A549 (cell line): ENCODE measurements at regions not wholly inside any gene's neighbourhood (a gene's known extent, or its start where the extent isn't known, plus 50 kb on each side); places are given as distances from the start of the nearest gene placed in this dataset.
"Not testable (repeated sequence)": the region's sequence is repeated elsewhere in the genome, so short reads cannot be mapped to it uniquely, and the experiment has no call there.

ENCODE experiments used
- ATAC-seq, 2 experiments: fragments of 200-7000 bp in 1 of 2; fragments of >200 bp in 1 of 2; cut with Nextera tagmentation in 1 of 2; cut with Tn5 transposase in 1 of 2; 3 replicates each; pipeline versions ENCODE4 v1.8.0 to v1.9.1; 2018 to 2020; ENCODE audit warnings: mild to moderate bottlenecking in 1 of 2, moderate library complexity in 1 of 2
- CTCF ChIA-PET: fragments of 300-600 bp; sonication (Branson Sonifier 250); formaldehyde crosslinking; extraction: SDS; loops from one replicate; lab custom pipeline; 2021; ENCODE audit warnings: antibody characterized with exemption, inconsistent platforms; lab: Yijun Ruan, JAX
- POLR2A ChIA-PET: fragments of 350-600 bp; formaldehyde crosslinking; extraction: SDS; loops from one replicate; lab custom pipeline; 2021; ENCODE audit warnings: antibody characterized with exemption, inconsistent platforms; lab: Yijun Ruan, JAX
- DNase-seq, 2 experiments: peaks; one replicate each; pipeline versions ENCODE4 v3.0.0 to v3.0.0-alpha.2; 2011 to 2016; ENCODE audit warnings: low read depth in 1 of 2, low spot score in 1 of 2
- FAIRE-seq: peaks from 2 replicates; lab custom pipeline; 2011; peaks lifted over from hg19 to GRCh38; lab: Jason Lieb, UNC
- H3K27ac ChIP-seq, 2 experiments: fragments of >200 bp; sonication (Bioruptor Twin); formaldehyde crosslinking; 3 replicates each; pipeline ENCODE4 v1.5.1; 2016 to 2017
- H3K4me1 ChIP-seq: fragments of >200 bp; sonication (Bioruptor Twin); formaldehyde crosslinking; 3 replicates; pipeline ENCODE4 v1.6.1; 2016
- H3K4me2 ChIP-seq: fragments of >200 bp; sonication (Bioruptor Twin); formaldehyde crosslinking; 3 replicates; pipeline ENCODE4 v1.6.1; 2016
- H3K4me3 ChIP-seq: fragments of >200 bp; sonication (Bioruptor Twin); formaldehyde crosslinking; 3 replicates; pipeline ENCODE4 v1.5.1; 2016
- H3K9me3 ChIP-seq: fragments of >200 bp; sonication (Bioruptor Twin); formaldehyde crosslinking; 3 replicates; pipeline ENCODE4 v1.6.1; 2016
- BHLHE40 ChIP-seq: IDR thresholded peaks from 2 replicates; pipeline ENCODE4 v1.6.1; 2012; ENCODE audit warnings: low read depth, low read length, inconsistent platforms
- CBX8 ChIP-seq: fragments of 200-600 bp; sonication (generic); IDR thresholded peaks from 2 replicates; pipeline ENCODE4 v1.6.1; 2016
- EHF ChIP-seq: fragments of 250-450 bp; sonication (Bioruptor Pico); IDR thresholded peaks from 2 replicates; pipeline ENCODE4 v1.5.0; 2020; ENCODE audit warnings: mild to moderate bottlenecking
- EP300 ChIP-seq, 2 experiments: fragments of >200 bp; sonication (Bioruptor Twin); formaldehyde crosslinking; IDR thresholded peaks; 2 replicates in 1 of 2; 3 replicates in 1 of 2; pipeline ENCODE4 v1.6.1; 2016 to 2017
- FOSB ChIP-seq: fragments of 250-450 bp; sonication (Bioruptor Pico); IDR thresholded peaks from 2 replicates; pipeline ENCODE4 v1.5.0; 2020; ENCODE audit warnings: mild to moderate bottlenecking, moderate library complexity
- FOSL2 ChIP-seq, 2 experiments: fragments of 450-650 bp in 1 of 2; fragments of >200 bp in 1 of 2; sonication (Bioruptor Twin) in 1 of 2; formaldehyde crosslinking; IDR thresholded peaks; 2 replicates each; pipeline versions ENCODE4 v1.5.0 to v1.6.1; 2016 to 2020; ENCODE audit warnings: mild to moderate bottlenecking in 1 of 2, moderate library complexity in 1 of 2
- JUN ChIP-seq, 2 experiments: fragments of >200 bp; sonication (Bioruptor Twin); formaldehyde crosslinking; IDR thresholded peaks; 2 replicates in 1 of 2; 3 replicates in 1 of 2; pipeline ENCODE4 v1.6.1; 2016 to 2017
- JUNB ChIP-seq: fragments of >200 bp; sonication (Bioruptor Twin); formaldehyde crosslinking; IDR thresholded peaks from 2 replicates; pipeline ENCODE4 v1.6.1; 2016
- RAD21 ChIP-seq, 2 experiments: fragments of >200 bp in 1 of 2; sonication (Bioruptor Twin) in 1 of 2; formaldehyde crosslinking in 1 of 2; IDR thresholded peaks in 1 of 2; conservative IDR thresholded peaks in 1 of 2; 2 replicates in 1 of 2; 3 replicates in 1 of 2; pipeline ENCODE4 v1.6.1; 2012 to 2018; ENCODE audit warnings: inconsistent platforms in 1 of 2
- RNF2 ChIP-seq: fragments of 200-600 bp; sonication (generic); IDR thresholded peaks from 2 replicates; pipeline ENCODE4 v1.6.1; 2016; ENCODE audit warnings: low read depth, mild to moderate bottlenecking, antibody characterized with exemption, moderate library complexity, borderline replicate concordance
- SMC3 ChIP-seq: fragments of >200 bp; sonication (Bioruptor Twin); formaldehyde crosslinking; IDR thresholded peaks from 3 replicates; pipeline ENCODE4 v1.6.1; 2018; ENCODE audit warnings: inconsistent platforms
- ZNF302 ChIP-seq: fragments of 250-450 bp; sonication (Bioruptor Pico); IDR thresholded peaks from 2 replicates; pipeline ENCODE4 v1.9.0; 2021; ENCODE audit warnings: inconsistent platforms, mild to moderate bottlenecking, moderate library complexity
- ZSCAN20 ChIP-seq: fragments of 250-450 bp; sonication (Bioruptor Pico); IDR thresholded peaks from 2 replicates; pipeline ENCODE4 v1.8.0; 2022; ENCODE audit warnings: mild to moderate bottlenecking, moderate library complexity
- WGBS: methylation state at CpG from one replicate; pipeline ENCODE4 v1.1.6; 2017; ENCODE audit errors: missing lambda C conversion rate; 5-methylcytosine and 5-hydroxymethylcytosine counted together
- TF ChIP-seq, protein P1 (sequence below): fragments of >200 bp; sonication (Bioruptor Twin); formaldehyde crosslinking; IDR thresholded peaks from 2 replicates; pipeline ENCODE4 v1.6.1; 2016
- TF ChIP-seq, protein P2 (sequence below): IDR thresholded peaks from 2 replicates; pipeline ENCODE4 v1.6.1; 2012
- TF ChIP-seq, protein P3 (sequence below): fragments of >200 bp; sonication (Bioruptor Twin); formaldehyde crosslinking; IDR thresholded peaks from 3 replicates; pipeline ENCODE4 v1.5.1; 2016
- TF ChIP-seq, protein P4 (sequence below): fragments of 200-600 bp; sonication (generic); IDR thresholded peaks from 2 replicates; pipeline ENCODE4 v1.6.1; 2016; ENCODE audit warnings: antibody characterized with exemption, mild to moderate bottlenecking, moderate library complexity

DNA sequence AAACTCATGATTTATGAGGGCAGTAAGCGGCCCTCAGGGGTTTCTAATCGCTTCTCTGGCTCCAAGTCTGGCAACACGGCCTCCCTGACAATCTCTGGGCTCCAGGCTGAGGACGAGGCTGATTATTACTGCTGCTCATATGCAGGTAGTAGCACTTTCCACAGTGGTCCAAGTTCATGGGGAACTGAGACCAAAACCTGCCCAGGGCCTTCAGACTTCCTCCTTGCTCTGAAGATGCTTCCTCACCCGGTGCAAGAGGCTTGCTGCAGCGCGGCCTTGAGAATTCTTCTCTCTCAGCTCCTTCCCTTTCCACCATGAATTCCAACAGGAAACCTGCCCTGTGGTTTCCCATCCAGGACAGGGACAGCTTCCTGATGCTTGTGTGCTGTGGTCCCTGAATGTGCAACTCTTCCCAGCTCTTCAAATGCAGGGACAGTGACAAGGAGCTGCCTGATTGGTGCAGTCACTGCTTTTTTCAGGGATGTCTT, 53.9 kb downstream of the GGTLC2 start (continued):
- TF ChIP-seq, protein P1, sequence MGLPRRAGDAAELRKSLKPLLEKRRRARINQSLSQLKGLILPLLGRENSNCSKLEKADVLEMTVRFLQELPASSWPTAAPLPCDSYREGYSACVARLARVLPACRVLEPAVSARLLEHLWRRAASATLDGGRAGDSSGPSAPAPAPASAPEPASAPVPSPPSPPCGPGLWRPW, result no peak
- TF ChIP-seq CBX8, result no peak

DNA sequence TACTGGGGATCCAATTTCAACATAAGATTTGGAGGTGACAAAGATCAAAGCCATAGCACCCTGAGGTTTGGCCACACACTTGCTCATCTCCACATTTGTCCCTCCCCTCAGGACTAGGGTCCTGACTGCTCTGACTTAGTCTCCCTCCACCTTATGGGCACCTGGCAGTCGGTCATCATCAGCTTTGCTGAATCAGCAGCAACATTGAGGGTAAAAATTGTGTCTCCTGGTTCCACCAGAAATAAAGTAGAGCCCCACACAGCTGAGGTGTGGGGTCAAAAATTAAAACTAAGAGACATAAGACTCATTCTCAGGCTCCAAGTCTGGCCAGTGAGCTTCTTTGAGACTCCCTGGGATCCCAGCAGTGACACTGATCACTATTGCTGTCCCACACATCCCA, 56.2 kb downstream of the GGTLC2 start:
- no peak for FAIRE-seq
- H3K27ac ChIP-seq, result peak overlapping the region; percentile 72 to 83; a peak in 3 of 6 replicates
- TF ChIP-seq EHF (CRISPR knock-in tag) (no peak), SMC3 (no peak), JUN (IDR thresholded peaks at IDR 0.05) (no peak), BHLHE40 (no peak)
- TF ChIP-seq, all 56 proteins: peak for 0
- WGBS, result 83% methylated on average over 1 of the region's 1 CpG
- ChIA-PET CTCF (interaction anchor here (0.6 to 4.9 kb wide), 6 partner anchors 9 to 1242 kb away, joined by 3 to 23 read pairs (median 4); no protein-coding TSS in a partner anchor), POLR2A (no interaction called here)
- Histone ChIP-seq H3K9me3 (no peaks in the 10 kb centered on the region), H3K4me1 (peaks cover 32% of the 10 kb centered on the region), H3K4me2 (no peak overlapping the region), H3K4me3 (no peak overlapping the region)
- ATAC-seq (no peak), DNase-seq (no peak)

DNA sequence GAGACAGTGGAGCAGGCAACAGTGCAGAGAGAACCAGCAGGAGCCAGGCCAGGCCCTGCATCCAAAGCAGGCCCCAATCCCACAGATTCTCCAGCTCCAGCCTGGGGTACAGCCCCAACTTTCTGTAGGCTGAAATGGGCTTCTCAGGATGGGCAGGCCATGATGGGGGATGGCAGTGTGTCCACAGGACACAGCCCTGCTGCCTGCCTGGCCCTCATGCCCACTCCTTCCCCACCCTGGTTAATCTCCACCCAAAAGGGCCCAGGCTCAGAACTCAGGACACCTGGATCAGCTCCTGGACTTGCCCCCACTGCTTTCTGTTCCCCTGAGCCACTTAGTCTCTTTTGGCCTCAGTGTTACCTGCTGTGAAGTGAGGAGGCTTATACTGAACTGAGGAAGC, 57.1 kb downstream of the GGTLC2 start:
- Histone ChIP-seq H3K4me1 (peaks cover 32% of the 10 kb centered on the region), H3K27ac (peak overlapping the region; percentile 72 to 83), H3K4me2 (peak overlapping the region; percentile 44)
- H3K4me3 ChIP-seq, H3K9me3 ChIP-seq, FAIRE-seq, ATAC-seq, POLR2A ChIA-PET, DNase-seq: not testable (repeated sequence)
- CTCF ChIA-PET, result interaction anchor here (0.6 to 7.4 kb wide), 8 partner anchors 8 to 54 kb away, joined by 3 to 69 read pairs (median 6); no protein-coding TSS in a partner anchor

DNA sequence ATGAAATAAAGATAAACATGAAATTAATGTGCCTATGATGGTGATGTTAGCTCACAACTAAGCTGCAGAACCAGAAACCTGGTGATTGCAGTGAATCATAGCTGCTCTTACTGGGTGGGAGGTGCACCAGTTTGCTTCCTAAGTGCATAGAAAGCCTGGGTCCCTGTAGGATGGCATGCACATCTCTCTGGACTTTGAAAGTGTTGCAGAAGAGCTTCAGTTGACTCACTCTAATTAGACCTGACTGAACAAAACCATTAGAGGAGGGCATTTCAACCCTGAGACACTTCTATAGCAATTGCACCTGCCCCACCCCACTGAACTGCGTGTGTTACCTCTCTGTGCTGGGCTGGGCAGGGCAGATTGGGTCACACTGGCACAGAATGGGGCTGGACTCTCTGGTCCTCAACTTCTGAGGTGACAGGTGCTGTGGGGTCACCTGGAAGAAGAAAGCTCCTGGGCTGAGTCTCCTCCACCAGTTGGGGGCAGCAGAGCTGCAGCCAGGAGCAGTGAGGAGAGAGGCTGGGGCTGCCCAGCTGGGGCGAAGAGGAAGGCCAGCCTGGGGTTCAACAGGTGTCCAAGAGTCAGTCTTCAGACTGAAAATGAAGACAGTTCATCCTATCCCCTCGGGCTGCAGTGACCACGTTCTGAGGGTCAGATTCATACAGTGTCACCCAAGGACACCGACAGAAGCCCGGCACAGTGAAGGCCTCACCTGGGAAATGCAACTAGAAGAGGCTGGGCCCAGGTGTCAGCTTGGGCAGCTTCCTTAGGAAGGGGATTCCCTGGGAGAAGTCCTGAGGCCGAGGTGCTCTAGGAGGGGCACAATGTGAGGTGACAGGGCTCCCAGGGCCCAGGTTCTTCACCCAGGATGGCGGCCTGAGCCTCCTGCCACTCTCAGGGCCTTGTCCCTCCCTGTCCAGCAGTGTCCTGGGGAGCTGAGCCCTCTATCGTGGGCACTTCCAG, 58.1 kb downstream of the GGTLC2 start:
- POLR2A ChIA-PET, result no interaction called here
- CTCF ChIA-PET, result interaction anchor here (0.8 to 7.4 kb wide), 10 partner anchors 8 to 68 kb away, joined by 3 to 69 read pairs (median 4); no protein-coding TSS in a partner anchor
- TF ChIP-seq JUNB, result peak; percentile 28; the same call in 1 of the 2 replicates
- TF ChIP-seq ZNF302 (CRISPR knock-in tag), result no peak
- TF ChIP-seq EP300 (IDR thresholded peaks at IDR 0.05), result no peak
- TF ChIP-seq, protein P2, sequence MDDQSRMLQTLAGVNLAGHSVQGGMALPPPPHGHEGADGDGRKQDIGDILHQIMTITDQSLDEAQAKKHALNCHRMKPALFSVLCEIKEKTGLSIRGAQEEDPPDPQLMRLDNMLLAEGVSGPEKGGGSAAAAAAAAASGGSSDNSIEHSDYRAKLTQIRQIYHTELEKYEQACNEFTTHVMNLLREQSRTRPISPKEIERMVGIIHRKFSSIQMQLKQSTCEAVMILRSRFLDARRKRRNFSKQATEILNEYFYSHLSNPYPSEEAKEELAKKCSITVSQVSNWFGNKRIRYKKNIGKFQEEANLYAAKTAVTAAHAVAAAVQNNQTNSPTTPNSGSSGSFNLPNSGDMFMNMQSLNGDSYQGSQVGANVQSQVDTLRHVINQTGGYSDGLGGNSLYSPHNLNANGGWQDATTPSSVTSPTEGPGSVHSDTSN, result no peak
- TF ChIP-seq RAD21 (conservative IDR thresholded peaks at IDR 0.05 in 1 of 2, IDR thresholded peaks at IDR 0.05 in 1 of 2), result peak in 1 of 2 experiments; percentile 23; a peak in 1 of 5 replicates
- TF ChIP-seq, protein P3, sequence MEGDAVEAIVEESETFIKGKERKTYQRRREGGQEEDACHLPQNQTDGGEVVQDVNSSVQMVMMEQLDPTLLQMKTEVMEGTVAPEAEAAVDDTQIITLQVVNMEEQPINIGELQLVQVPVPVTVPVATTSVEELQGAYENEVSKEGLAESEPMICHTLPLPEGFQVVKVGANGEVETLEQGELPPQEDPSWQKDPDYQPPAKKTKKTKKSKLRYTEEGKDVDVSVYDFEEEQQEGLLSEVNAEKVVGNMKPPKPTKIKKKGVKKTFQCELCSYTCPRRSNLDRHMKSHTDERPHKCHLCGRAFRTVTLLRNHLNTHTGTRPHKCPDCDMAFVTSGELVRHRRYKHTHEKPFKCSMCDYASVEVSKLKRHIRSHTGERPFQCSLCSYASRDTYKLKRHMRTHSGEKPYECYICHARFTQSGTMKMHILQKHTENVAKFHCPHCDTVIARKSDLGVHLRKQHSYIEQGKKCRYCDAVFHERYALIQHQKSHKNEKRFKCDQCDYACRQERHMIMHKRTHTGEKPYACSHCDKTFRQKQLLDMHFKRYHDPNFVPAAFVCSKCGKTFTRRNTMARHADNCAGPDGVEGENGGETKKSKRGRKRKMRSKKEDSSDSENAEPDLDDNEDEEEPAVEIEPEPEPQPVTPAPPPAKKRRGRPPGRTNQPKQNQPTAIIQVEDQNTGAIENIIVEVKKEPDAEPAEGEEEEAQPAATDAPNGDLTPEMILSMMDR, result 0 out of 3 replicates have a peak, but pooled peaks have one; percentile 20
- 63% methylated on average over 5 of the region's 9 CpGs for WGBS
- Histone ChIP-seq H3K27ac (peak overlapping the region; percentile 83 to 86), H3K9me3 (no peaks in the 10 kb centered on the region), H3K4me2 (peak overlapping the region; percentile 44), H3K4me1 (peaks cover 34% of the 10 kb centered on the region), H3K4me3 (no peak overlapping the region)
- FAIRE-seq (no peak), DNase-seq (no peak), ATAC-seq (peak; percentile 26 to 77; a peak in 3 of 6 replicates)

DNA sequence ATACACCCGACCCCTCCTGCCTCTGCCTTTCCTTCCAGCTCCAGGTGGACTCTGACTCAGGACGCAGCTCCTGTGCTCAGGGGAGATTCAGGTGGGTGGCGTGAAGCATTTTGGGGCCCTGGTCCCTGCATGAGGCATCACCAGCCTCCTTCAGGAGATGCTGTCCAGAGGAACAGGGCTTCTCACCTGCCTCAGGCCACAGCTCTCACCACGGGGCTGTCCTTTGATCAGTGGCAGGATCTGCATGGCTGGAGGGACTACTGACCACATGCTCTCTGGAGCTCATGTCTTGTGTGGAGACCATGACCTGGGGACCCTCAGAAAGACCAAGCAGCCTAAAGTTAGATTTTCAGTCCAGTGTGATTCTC, 58.8 kb downstream of the GGTLC2 start:
- ATAC-seq (no peak; a peak in 1 of 6 replicates), FAIRE-seq (no peak), DNase-seq (no peak)
- no peak overlapping the region for H3K4me3 ChIP-seq
- peak overlapping the region; percentile 44 for H3K4me2 ChIP-seq
- H3K27ac ChIP-seq, result peak overlapping the region; percentile 83 to 86
- peaks cover 39% of the 10 kb centered on the region for H3K4me1 ChIP-seq
- 100% methylated on average over 1 of the region's 4 CpGs for WGBS
- POLR2A ChIA-PET, result no interaction called here
- CTCF ChIA-PET, result interaction anchor here (0.9 to 7.4 kb wide), 8 partner anchors 9 to 252 kb away, joined by 3 to 69 read pairs (median 6); no protein-coding TSS in a partner anchor
- no peaks in the 10 kb centered on the region for H3K9me3 ChIP-seq
- TF ChIP-seq ZNF302 (CRISPR knock-in tag), result no peak
- TF ChIP-seq, protein P4, sequence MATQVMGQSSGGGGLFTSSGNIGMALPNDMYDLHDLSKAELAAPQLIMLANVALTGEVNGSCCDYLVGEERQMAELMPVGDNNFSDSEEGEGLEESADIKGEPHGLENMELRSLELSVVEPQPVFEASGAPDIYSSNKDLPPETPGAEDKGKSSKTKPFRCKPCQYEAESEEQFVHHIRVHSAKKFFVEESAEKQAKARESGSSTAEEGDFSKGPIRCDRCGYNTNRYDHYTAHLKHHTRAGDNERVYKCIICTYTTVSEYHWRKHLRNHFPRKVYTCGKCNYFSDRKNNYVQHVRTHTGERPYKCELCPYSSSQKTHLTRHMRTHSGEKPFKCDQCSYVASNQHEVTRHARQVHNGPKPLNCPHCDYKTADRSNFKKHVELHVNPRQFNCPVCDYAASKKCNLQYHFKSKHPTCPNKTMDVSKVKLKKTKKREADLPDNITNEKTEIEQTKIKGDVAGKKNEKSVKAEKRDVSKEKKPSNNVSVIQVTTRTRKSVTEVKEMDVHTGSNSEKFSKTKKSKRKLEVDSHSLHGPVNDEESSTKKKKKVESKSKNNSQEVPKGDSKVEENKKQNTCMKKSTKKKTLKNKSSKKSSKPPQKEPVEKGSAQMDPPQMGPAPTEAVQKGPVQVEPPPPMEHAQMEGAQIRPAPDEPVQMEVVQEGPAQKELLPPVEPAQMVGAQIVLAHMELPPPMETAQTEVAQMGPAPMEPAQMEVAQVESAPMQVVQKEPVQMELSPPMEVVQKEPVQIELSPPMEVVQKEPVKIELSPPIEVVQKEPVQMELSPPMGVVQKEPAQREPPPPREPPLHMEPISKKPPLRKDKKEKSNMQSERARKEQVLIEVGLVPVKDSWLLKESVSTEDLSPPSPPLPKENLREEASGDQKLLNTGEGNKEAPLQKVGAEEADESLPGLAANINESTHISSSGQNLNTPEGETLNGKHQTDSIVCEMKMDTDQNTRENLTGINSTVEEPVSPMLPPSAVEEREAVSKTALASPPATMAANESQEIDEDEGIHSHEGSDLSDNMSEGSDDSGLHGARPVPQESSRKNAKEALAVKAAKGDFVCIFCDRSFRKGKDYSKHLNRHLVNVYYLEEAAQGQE, result no peak
- TF ChIP-seq FOSB (CRISPR knock-in tag), result no peak
- TF ChIP-seq ZSCAN20 (CRISPR knock-in tag), result no peak
- TF ChIP-seq FOSL2 (IDR thresholded peaks at IDR 0.05), result no peak
- TF ChIP-seq FOSL2 (CRISPR knock-in tag; IDR thresholded peaks at IDR 0.05), result no peak
- no peak for TF ChIP-seq RNF2
